A673 (cell line): ENCODE measurements at regions not wholly inside any gene's neighbourhood (a gene's known extent, or its start where the extent isn't known, plus 50 kb on each side); places are given as distances from the start of the nearest gene placed in this dataset.

Experiments
- EZH2 ChIP-seq: fragments of 200-600 bp; sonication (generic); IDR thresholded peaks from 2 replicates; pipeline ENCODE4 v1.6.1; 2017; ENCODE audit warnings: borderline replicate concordance, low read depth, mild to moderate bottlenecking, mixed read lengths, antibody characterized with exemption, low read length; ENCODE audit not compliant: poor library complexity, severe bottlenecking
- TF ChIP-seq, protein P1 (sequence below): fragments of 300-800, 200-600 bp; sonication (generic); conservative IDR thresholded peaks from 2 replicates; pipeline ENCODE4 v1.5.1; 2017; ENCODE audit warnings: low read depth, mild to moderate bottlenecking, antibody characterized with exemption, low read length, moderate library complexity, mixed read lengths

DNA sequence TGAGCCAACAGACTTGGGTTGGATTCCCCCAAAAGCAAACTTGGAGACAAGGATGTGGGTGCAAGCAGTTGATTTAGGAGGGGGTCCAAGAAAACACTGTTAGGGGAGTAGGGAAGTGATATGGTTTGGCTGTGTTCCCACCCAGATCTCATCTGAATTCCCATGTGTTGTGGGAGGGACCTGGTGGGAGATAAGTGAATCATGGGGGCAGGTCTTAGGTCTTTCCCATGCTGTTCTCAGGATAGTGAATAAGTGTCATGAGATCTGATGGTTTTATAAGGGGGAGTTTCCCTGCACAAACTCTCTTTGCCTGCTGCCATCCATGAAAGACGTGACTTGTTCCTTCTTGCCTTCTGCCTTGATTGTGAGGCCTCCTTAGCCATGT, 542.6 kb downstream of the DHX35 start:
- TF ChIP-seq EZH2, result no peak
- TF ChIP-seq, protein P1, sequence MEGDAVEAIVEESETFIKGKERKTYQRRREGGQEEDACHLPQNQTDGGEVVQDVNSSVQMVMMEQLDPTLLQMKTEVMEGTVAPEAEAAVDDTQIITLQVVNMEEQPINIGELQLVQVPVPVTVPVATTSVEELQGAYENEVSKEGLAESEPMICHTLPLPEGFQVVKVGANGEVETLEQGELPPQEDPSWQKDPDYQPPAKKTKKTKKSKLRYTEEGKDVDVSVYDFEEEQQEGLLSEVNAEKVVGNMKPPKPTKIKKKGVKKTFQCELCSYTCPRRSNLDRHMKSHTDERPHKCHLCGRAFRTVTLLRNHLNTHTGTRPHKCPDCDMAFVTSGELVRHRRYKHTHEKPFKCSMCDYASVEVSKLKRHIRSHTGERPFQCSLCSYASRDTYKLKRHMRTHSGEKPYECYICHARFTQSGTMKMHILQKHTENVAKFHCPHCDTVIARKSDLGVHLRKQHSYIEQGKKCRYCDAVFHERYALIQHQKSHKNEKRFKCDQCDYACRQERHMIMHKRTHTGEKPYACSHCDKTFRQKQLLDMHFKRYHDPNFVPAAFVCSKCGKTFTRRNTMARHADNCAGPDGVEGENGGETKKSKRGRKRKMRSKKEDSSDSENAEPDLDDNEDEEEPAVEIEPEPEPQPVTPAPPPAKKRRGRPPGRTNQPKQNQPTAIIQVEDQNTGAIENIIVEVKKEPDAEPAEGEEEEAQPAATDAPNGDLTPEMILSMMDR, result no peak
